Peyer's patch (tissue), 4 donors: ENCODE measurements at regions not wholly inside any gene's neighbourhood (a gene's known extent, or its start where the extent isn't known, plus 50 kb on each side); places are given as distances from the start of the nearest gene placed in this dataset.

Experiments used
- DNase-seq, 3 donors: peaks; one replicate each; pipeline ENCODE4 v3.0.0-alpha.2; 2017 to 2019
- H3K27ac ChIP-seq, 4 donors: fragments of 200-600 bp; sonication (generic); one replicate each; pipeline ENCODE4 v1.5.1; 2016 to 2019
- H3K27me3 ChIP-seq, 2 donors: fragments of 200-600 bp; sonication (generic); one replicate each; pipeline ENCODE4 v1.5.1; 2019
- H3K36me3 ChIP-seq, 3 donors: fragments of 200-600 bp; sonication (generic); one replicate each; pipeline ENCODE4 v1.5.1; 2016 to 2019
- H3K4me1 ChIP-seq, 4 donors: fragments of 200-600 bp; sonication (generic); one replicate each; pipeline ENCODE4 v1.5.1; 2016 to 2019
- H3K4me3 ChIP-seq, 4 donors: fragments of 200-600 bp; sonication (generic); 1 replicate in 3 of 4; 2 replicates in 1 of 4; pipeline ENCODE4 v1.5.1; 2016 to 2019; ENCODE audit warnings: mild to moderate bottlenecking in 1 of 4
- H3K9me3 ChIP-seq, 4 donors: fragments of 200-600 bp; sonication (generic); one replicate each; pipeline ENCODE4 v1.5.1; 2016 to 2019; ENCODE audit warnings: mild to moderate bottlenecking in 1 of 4
- POLR2A ChIP-seq, 2 donors: fragments of 450-650 bp; IDR thresholded peaks; one replicate each; pipeline ENCODE4 v1.5.1; 2017; ENCODE audit warnings: antibody characterized with exemption in 2 of 2, mild to moderate bottlenecking in 2 of 2, moderate library complexity in 2 of 2
- TF ChIP-seq, protein P1 (sequence below), 6 experiments: fragments of 450-650 bp in 4 of 6; fragments of 200-600 bp in 2 of 6; sonication (generic) in 1 of 6; IDR thresholded peaks; one replicate each; pipeline ENCODE4 v1.5.1; 2017 to 2019; ENCODE audit warnings: antibody characterized with exemption in 6 of 6, mild to moderate bottlenecking in 3 of 6, moderate library complexity in 1 of 6

DNA sequence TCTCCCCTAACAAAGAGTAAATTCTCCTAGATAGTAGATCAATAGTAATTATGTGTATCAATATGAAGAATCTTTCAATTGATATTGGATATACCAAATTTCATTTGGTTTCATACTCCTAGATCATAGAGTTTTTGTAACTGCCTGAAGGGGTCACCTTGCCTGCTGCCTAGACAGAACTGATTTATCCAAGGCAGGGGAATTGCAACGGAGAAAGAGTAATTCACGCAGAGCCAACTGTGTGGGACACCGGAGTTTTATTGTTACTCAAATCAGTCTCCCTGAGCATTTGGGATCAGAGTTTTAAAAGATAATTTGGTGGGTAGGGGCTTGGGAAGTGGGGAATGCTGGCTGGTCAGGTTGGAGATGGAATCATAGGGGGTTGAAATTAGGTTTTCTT, 92.2 kb upstream of the SLC8A1 start:
- H3K4me3 ChIP-seq = no peak overlapping the region
- no peaks in the 10 kb centered on the region for H3K4me1 ChIP-seq
- H3K27me3 ChIP-seq = no peaks in the 10 kb centered on the region
- no peaks in the 10 kb centered on the region for H3K36me3 ChIP-seq
- H3K27ac ChIP-seq = no peak overlapping the region
- no peak for TF ChIP-seq POLR2A (IDR thresholded peaks at IDR 0.05)
- TF ChIP-seq, protein P1, sequence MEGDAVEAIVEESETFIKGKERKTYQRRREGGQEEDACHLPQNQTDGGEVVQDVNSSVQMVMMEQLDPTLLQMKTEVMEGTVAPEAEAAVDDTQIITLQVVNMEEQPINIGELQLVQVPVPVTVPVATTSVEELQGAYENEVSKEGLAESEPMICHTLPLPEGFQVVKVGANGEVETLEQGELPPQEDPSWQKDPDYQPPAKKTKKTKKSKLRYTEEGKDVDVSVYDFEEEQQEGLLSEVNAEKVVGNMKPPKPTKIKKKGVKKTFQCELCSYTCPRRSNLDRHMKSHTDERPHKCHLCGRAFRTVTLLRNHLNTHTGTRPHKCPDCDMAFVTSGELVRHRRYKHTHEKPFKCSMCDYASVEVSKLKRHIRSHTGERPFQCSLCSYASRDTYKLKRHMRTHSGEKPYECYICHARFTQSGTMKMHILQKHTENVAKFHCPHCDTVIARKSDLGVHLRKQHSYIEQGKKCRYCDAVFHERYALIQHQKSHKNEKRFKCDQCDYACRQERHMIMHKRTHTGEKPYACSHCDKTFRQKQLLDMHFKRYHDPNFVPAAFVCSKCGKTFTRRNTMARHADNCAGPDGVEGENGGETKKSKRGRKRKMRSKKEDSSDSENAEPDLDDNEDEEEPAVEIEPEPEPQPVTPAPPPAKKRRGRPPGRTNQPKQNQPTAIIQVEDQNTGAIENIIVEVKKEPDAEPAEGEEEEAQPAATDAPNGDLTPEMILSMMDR (IDR thresholded peaks at IDR 0.05) = no peak
- H3K9me3 ChIP-seq = no peaks in the 10 kb centered on the region
- DNase-seq = no peak

DNA sequence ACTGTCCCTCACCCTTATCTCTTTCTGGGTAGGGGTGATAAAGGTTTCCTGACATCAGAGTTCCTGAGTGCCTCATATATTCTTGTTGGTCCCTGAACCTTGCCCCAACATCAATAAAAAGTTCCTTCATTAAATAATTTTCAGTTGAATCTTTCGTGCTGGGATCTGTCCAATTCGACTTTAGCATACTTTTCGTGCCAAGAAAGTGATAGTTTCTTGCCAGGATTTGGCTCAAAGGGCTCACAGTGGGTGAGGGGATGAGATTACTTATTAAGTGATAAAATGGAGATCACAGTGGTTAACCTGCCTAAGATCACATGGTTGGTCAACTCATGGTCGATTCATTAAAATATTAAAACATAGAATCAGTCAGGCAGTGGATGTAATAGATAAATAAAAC, 93.8 kb upstream of the SLC8A1 start:
- no peaks in the 10 kb centered on the region for H3K9me3 ChIP-seq
- no peaks in the 10 kb centered on the region for H3K4me1 ChIP-seq
- H3K27me3 ChIP-seq = no peaks in the 10 kb centered on the region
- H3K36me3 ChIP-seq = no peaks in the 10 kb centered on the region
- TF ChIP-seq, protein P1 (IDR thresholded peaks at IDR 0.05) = no peak
- TF ChIP-seq POLR2A (IDR thresholded peaks at IDR 0.05) = no peak
- H3K4me3 ChIP-seq = no peak overlapping the region
- H3K27ac ChIP-seq = peak overlapping the region in 2 of 4 donors; percentile 50 to 70
- peak in 1 of 3 donors; percentile 47 for DNase-seq

DNA sequence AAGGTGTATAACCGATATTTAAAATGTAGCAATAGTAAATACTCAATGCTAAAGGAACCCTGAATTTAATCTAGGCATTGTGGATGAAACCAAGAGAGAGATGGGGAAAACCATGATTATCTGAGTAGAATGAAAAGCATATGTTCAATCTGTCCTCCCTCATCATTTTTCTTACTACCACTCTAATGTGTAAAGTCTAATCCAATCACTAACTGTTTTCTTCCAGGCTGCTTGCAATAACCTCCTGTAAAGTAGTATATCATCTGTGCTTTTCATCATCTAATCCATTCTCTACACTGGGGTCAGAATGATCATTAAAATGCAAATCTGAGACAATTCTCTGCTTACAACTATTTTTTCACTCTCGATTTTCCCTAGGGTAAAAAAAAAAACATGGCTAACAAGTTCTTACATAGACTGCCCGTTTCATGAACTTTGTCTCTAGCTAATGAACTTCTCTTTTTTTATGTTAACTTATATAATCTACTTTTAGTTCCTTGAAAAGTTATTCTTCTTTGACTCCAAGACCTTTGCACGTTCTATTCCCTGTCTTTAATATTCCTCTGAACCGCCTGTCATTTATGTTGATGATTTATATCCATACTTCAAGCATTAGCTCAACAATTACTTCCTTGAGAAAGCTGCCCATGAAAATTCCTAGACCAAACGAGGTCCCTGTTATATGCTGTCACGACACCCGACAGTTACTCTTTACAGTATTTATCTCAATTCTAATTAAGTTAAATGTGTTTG, 94.7 kb upstream of the SLC8A1 start:
- TF ChIP-seq, protein P1 (IDR thresholded peaks at IDR 0.05) = no peak
- no peak for TF ChIP-seq POLR2A (IDR thresholded peaks at IDR 0.05)
- H3K9me3 ChIP-seq = no peaks in the 10 kb centered on the region
- no peak overlapping the region for H3K4me3 ChIP-seq
- no peaks in the 10 kb centered on the region for H3K36me3 ChIP-seq
- H3K27me3 ChIP-seq = no peaks in the 10 kb centered on the region
- H3K4me1 ChIP-seq = no peaks in the 10 kb centered on the region
- DNase-seq = no peak
- H3K27ac ChIP-seq = peak overlapping the region in 3 of 4 donors; percentile 19 to 76 (median 60)

DNA sequence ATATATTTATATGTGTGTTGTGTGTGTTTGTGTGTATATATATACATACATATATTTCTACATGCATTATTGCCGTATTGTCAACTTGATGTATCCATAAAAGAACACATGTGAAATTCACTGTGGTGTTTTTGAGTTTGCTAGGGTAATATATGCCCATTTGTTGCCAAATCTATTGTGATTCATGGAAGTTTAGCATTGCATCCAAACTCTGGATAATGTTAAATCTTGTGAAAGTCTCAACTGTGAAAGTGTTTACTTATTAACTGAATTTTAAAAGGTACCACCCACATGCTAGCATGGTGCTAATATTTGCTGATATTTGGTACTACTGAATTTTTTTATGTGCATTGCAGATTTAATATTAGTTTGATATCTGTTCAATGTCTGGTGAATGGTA, 96.6 kb upstream of the SLC8A1 start:
- no peaks in the 10 kb centered on the region for H3K9me3 ChIP-seq
- H3K27ac ChIP-seq = no peak overlapping the region
- H3K4me1 ChIP-seq = peaks cover 0 to 6% (median 0%) of the 10 kb centered on the region in 4 donors
- TF ChIP-seq POLR2A (IDR thresholded peaks at IDR 0.05) = no peak
- TF ChIP-seq, protein P1 (IDR thresholded peaks at IDR 0.05) = no peak
- no peaks in the 10 kb centered on the region for H3K36me3 ChIP-seq
- no peak overlapping the region for H3K4me3 ChIP-seq
- no peaks in the 10 kb centered on the region for H3K27me3 ChIP-seq
- DNase-seq = no peak

DNA sequence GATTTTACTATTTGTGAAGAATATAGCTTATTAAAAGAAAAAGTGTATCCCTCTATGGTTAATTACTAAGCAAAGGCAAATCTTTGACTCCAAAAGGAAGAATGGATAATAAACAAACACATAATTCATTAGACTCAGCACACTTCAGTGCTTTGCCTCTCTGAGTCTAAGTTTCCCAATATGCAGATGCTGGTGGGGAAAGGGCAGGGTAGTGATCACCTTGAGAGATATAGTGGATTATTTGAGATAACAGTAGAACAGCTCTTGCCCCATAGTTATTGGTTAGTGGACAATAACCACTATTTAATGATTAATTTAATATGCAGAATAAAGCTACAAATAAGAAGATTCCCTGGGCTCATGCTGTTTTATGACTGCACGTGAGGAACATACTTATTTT, 98.2 kb upstream of the SLC8A1 start:
- H3K27ac ChIP-seq = no peak overlapping the region
- no peak overlapping the region for H3K4me3 ChIP-seq
- TF ChIP-seq POLR2A (IDR thresholded peaks at IDR 0.05) = peak in 1 of 2 donors; percentile 10
- TF ChIP-seq, protein P1 (IDR thresholded peaks at IDR 0.05) = no peak
- H3K4me1 ChIP-seq = peaks cover 0 to 6% (median 0%) of the 10 kb centered on the region in 4 donors
- H3K36me3 ChIP-seq = no peaks in the 10 kb centered on the region
- no peaks in the 10 kb centered on the region for H3K27me3 ChIP-seq
- no peaks in the 10 kb centered on the region for H3K9me3 ChIP-seq
- peak in 1 of 3 donors; percentile 52 for DNase-seq
